ENCODE measurements at regions not wholly inside any gene's neighbourhood (a gene's known extent, or its start where the extent isn't known, plus 50 kb on each side); places are given as distances from the start of the nearest gene placed in this dataset.

- TF ChIP-seq CTCF (IDR thresholded peaks at IDR 0.05; ENCODE audit: low read length) (no peak), EZH2 (IDR thresholded peaks at IDR 0.05; ENCODE audit: borderline replicate concordance, low read length) (no peak)
- Histone ChIP-seq H3F3A (ENCODE audit: insufficient read depth, low read length) (no peaks in the 10 kb centered on the region), H3K9me2 (ENCODE audit: low read depth, low read length) (no peaks in the 10 kb centered on the region), H2AFZ (ENCODE audit: low read length) (no peak overlapping the region), H3K27ac (ENCODE audit: low read depth, low read length, poor library complexity, severe bottlenecking) (no peak overlapping the region), H3K36me3 (ENCODE audit: insufficient read depth, low read length) (no peaks in the 10 kb centered on the region), H3K4me3 (ENCODE audit: low read depth, low read length, poor library complexity, severe bottlenecking) (no peak overlapping the region), H3K4me2 (ENCODE audit: low read length) (no peak overlapping the region), H3K9me3 (ENCODE audit: low read length) (no peaks in the 10 kb centered on the region), H3K9ac (ENCODE audit: low read length) (no peak overlapping the region), H3K79me2 (ENCODE audit: insufficient read depth, low read length) (no peaks in the 10 kb centered on the region), H3K27me3 (ENCODE audit: insufficient read depth, low read length) (no peaks in the 10 kb centered on the region), H3K4me1 (ENCODE audit: insufficient read depth, low read length, severe bottlenecking) (no peaks in the 10 kb centered on the region), H4K20me1 (ENCODE audit: insufficient read depth, low read length) (no peaks in the 10 kb centered on the region)
Observed at GRCh38 chr7:9575716-9576115, 1142.3 kb downstream of the NXPH1 start.

- no peaks in the 10 kb centered on the region for H3K9me3 ChIP-seq (ENCODE audit: low read length)
- H3K4me3 ChIP-seq (ENCODE audit: low read depth, low read length, poor library complexity, severe bottlenecking): no peak overlapping the region
- no peaks in the 10 kb centered on the region for H3K9me2 ChIP-seq (ENCODE audit: low read depth, low read length)
- no peak overlapping the region for H2AFZ ChIP-seq (ENCODE audit: low read length)
- no peak overlapping the region for H3K9ac ChIP-seq (ENCODE audit: low read length)
- H3K4me1 ChIP-seq (ENCODE audit: insufficient read depth, low read length, severe bottlenecking): no peaks in the 10 kb centered on the region
- no peak overlapping the region for H3K4me2 ChIP-seq (ENCODE audit: low read length)
- no peaks in the 10 kb centered on the region for H4K20me1 ChIP-seq (ENCODE audit: insufficient read depth, low read length)
- H3K79me2 ChIP-seq (ENCODE audit: insufficient read depth, low read length): no peaks in the 10 kb centered on the region
- H3K27ac ChIP-seq (ENCODE audit: low read depth, low read length, poor library complexity, severe bottlenecking): no peak overlapping the region
- TF ChIP-seq CTCF (IDR thresholded peaks at IDR 0.05; ENCODE audit: low read length): no peak
- no peaks in the 10 kb centered on the region for H3K27me3 ChIP-seq (ENCODE audit: insufficient read depth, low read length)
- no peaks in the 10 kb centered on the region for H3K36me3 ChIP-seq (ENCODE audit: insufficient read depth, low read length)
- no peaks in the 10 kb centered on the region for H3F3A ChIP-seq (ENCODE audit: insufficient read depth, low read length)
Observed at GRCh38 chr7:9582824-9583223, 1149.4 kb downstream of the NXPH1 start.

- Histone ChIP-seq H3K4me3 (ENCODE audit: low read depth, low read length, poor library complexity, severe bottlenecking) (no peak overlapping the region), H3K4me2 (ENCODE audit: low read length) (no peak overlapping the region), H3K27me3 (ENCODE audit: insufficient read depth, low read length) (no peaks in the 10 kb centered on the region), H4K20me1 (ENCODE audit: insufficient read depth, low read length) (no peaks in the 10 kb centered on the region), H3K36me3 (ENCODE audit: insufficient read depth, low read length) (no peaks in the 10 kb centered on the region), H3K9me2 (ENCODE audit: low read depth, low read length) (no peaks in the 10 kb centered on the region), H3K4me1 (ENCODE audit: insufficient read depth, low read length, severe bottlenecking) (no peaks in the 10 kb centered on the region), H3K27ac (ENCODE audit: low read depth, low read length, poor library complexity, severe bottlenecking) (no peak overlapping the region), H2AFZ (ENCODE audit: low read length) (no peak overlapping the region), H3K79me2 (ENCODE audit: insufficient read depth, low read length) (no peaks in the 10 kb centered on the region), H3K9ac (ENCODE audit: low read length) (no peak overlapping the region), H3K9me3 (ENCODE audit: low read length) (no peaks in the 10 kb centered on the region), H3F3A (ENCODE audit: insufficient read depth, low read length) (no peaks in the 10 kb centered on the region)
- TF ChIP-seq CTCF (IDR thresholded peaks at IDR 0.05; ENCODE audit: low read length): no peak
- no peak for TF ChIP-seq EZH2 (IDR thresholded peaks at IDR 0.05; ENCODE audit: borderline replicate concordance, low read length)
Observed at GRCh38 chr7:9598411-9598810, 1165.0 kb downstream of the NXPH1 start.

Measured in OCI-LY1 (cell line).